Gastroesophageal sphincter (tissue), 3 donors: ENCODE measurements at regions not wholly inside any gene's neighbourhood (a gene's known extent, or its start where the extent isn't known, plus 50 kb on each side); places are given as distances from the start of the nearest gene placed in this dataset.

Experiments
- CTCF ChIP-seq, 4 experiments: fragments of 200-600 bp in 2 of 4; fragments of 450-650 bp in 2 of 4; sonication (generic) in 1 of 4; IDR thresholded peaks; one replicate each; pipeline ENCODE4 v1.5.1; 2017 to 2019; ENCODE audit warnings: antibody characterized with exemption in 4 of 4, mild to moderate bottlenecking in 2 of 4, moderate library complexity in 2 of 4
- EP300 ChIP-seq: sonication (generic); formaldehyde crosslinking; IDR thresholded peaks from one replicate; pipeline ENCODE4 v1.6.1; 2017; ENCODE audit warnings: antibody characterized with exemption, mild to moderate bottlenecking
- POLR2A ChIP-seq, 2 donors: fragments of 450-650 bp; IDR thresholded peaks; one replicate each; pipeline ENCODE4 v1.6.1; 2017; ENCODE audit warnings: antibody characterized with exemption in 2 of 2, mild to moderate bottlenecking in 2 of 2, moderate library complexity in 1 of 2
- POLR2AphosphoS5 ChIP-seq: sonication (generic); formaldehyde crosslinking; IDR thresholded peaks from one replicate; pipeline ENCODE4 v1.6.1; 2017; ENCODE audit warnings: antibody characterized with exemption

DNA sequence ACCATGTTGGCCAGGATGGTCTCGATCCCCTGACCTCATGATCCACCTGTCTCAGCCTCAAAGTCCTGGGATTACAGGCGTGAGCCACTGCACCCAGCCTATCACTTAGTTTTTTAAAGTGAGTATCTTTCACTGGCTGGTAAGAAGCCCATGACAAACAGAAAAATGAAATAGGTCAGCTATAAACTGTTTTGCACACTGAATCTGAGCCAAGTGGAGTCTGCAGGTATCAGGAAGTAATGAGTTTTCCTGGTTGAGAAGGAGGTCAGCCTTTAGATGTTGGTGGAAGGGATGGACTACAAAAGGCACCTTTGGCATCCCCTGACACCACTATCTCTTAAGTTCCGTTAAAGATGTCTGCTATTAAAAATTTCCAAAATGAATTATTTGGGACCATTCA lies 345.1 kb downstream of the AASDHPPT start:
- no peak for TF ChIP-seq POLR2AphosphoS5
- TF ChIP-seq CTCF (IDR thresholded peaks at IDR 0.05): no peak
- TF ChIP-seq POLR2A (IDR thresholded peaks at IDR 0.05): no peak
- no peak for TF ChIP-seq EP300
